IMR-90 (cell line): ENCODE measurements at regions not wholly inside any gene's neighbourhood (a gene's known extent, or its start where the extent isn't known, plus 50 kb on each side); places are given as distances from the start of the nearest gene placed in this dataset.
"Not testable (repeated sequence)": the region's sequence is repeated elsewhere in the genome, so short reads cannot be mapped to it uniquely, and the experiment has no call there.

Source experiments
- ATAC-seq: fragments of 200-7000 bp; cut with Tn5 transposase; 2 replicates; pipeline ENCODE4 v1.9.1; 2020; ENCODE audit warnings: low read depth, mild to moderate bottlenecking, moderate library complexity
- BruUV-seq: library from RNA; stranded (reverse); fragments of 400-500 nt; replicated peaks from 2 replicates; lab custom pipeline; 2021; lab: Mats Ljungman, UMichigan
- CTCF ChIA-PET: fragments of 300-600 bp; formaldehyde crosslinking; extraction: SDS; loops from one replicate; lab custom pipeline; 2021; ENCODE audit warnings: antibody characterized with exemption; lab: Yijun Ruan, JAX
- POLR2A ChIA-PET: fragments of 300-600 bp; sonication (Branson Sonifier 250); formaldehyde crosslinking; loops from one replicate; lab custom pipeline; 2022; ENCODE audit warnings: antibody characterized with exemption; ENCODE audit not compliant: unreplicated experiment; lab: Charles Lee
- DNase-seq: peaks from one replicate; pipeline ENCODE4 v3.0.0; 2013
- H2AFZ ChIP-seq: replicated peaks from 2 replicates; pipeline ENCODE3; 2013; ENCODE audit warnings: low read length, mild to moderate bottlenecking; ENCODE audit not compliant: poor library complexity
- H2AK5ac ChIP-seq: 2 replicates; pipeline ENCODE4 v1.6.1; 2013; ENCODE audit warnings: low read depth, low read length, inconsistent platforms
- H2AK9ac ChIP-seq: replicated peaks from 2 replicates; pipeline ENCODE3; 2013; ENCODE audit warnings: mild to moderate bottlenecking, low read depth, low read length, moderate library complexity; ENCODE audit not compliant: poor library complexity
- H2BK120ac ChIP-seq: 2 replicates; pipeline ENCODE4 v1.6.1; 2013; ENCODE audit warnings: low read depth, low read length, inconsistent platforms
- H2BK15ac ChIP-seq: 3 replicates; pipeline ENCODE4 v1.6.1; 2013; ENCODE audit warnings: low read depth, low read length, inconsistent platforms
- H2BK20ac ChIP-seq: 2 replicates; pipeline ENCODE4 v1.6.1; 2013; ENCODE audit warnings: low read depth, mild to moderate bottlenecking, inconsistent platforms, low read length, moderate library complexity
- H2BK5ac ChIP-seq: 2 replicates; pipeline ENCODE4 v1.6.1; 2013; ENCODE audit warnings: mild to moderate bottlenecking, low read depth, low read length, inconsistent platforms; ENCODE audit not compliant: poor library complexity, severe bottlenecking
- H3K14ac ChIP-seq: replicated peaks from 2 replicates; pipeline ENCODE4 v1.6.1; 2013; ENCODE audit warnings: low read depth, low read length, inconsistent platforms
- H3K18ac ChIP-seq: 2 replicates; pipeline ENCODE4 v1.6.1; 2013; ENCODE audit warnings: low read depth, low read length, control low read depth
- H3K23ac ChIP-seq: 2 replicates; pipeline ENCODE4 v1.6.1; 2013; ENCODE audit warnings: low read depth, low read length, inconsistent platforms
- H3K27ac ChIP-seq: 2 replicates; pipeline ENCODE4 v1.5.1; 2013; ENCODE audit warnings: mild to moderate bottlenecking, control low read depth, low read length; ENCODE audit not compliant: insufficient read depth
- H3K27me3 ChIP-seq: 2 replicates; pipeline ENCODE4 v1.6.1; 2013; ENCODE audit warnings: low read length; ENCODE audit not compliant: control insufficient read depth, insufficient read depth
- H3K36me3 ChIP-seq: 2 replicates; pipeline ENCODE4 v1.6.1; 2013; ENCODE audit warnings: low read length, mixed read lengths; ENCODE audit not compliant: control insufficient read depth, insufficient read depth
- H3K4ac ChIP-seq: 2 replicates; pipeline ENCODE4 v1.6.1; 2013; ENCODE audit warnings: low read depth, low read length, inconsistent platforms
- H3K4me1 ChIP-seq: 2 replicates; pipeline ENCODE4 v1.6.1; 2013; ENCODE audit warnings: low read length, mixed read lengths; ENCODE audit not compliant: control insufficient read depth, insufficient read depth
- H3K4me2 ChIP-seq: 2 replicates; pipeline ENCODE4 v1.6.1; 2013; ENCODE audit warnings: low read depth, mild to moderate bottlenecking, control low read depth, low read length, moderate library complexity
- H3K4me3 ChIP-seq: 2 replicates; pipeline ENCODE4 v1.5.1; 2013; ENCODE audit warnings: low read depth, mild to moderate bottlenecking, control low read depth, low read length, moderate library complexity; ENCODE audit not compliant: insufficient read depth
- H3K56ac ChIP-seq: 2 replicates; pipeline ENCODE4 v1.6.1; 2013; ENCODE audit warnings: low read length, inconsistent platforms; ENCODE audit not compliant: insufficient read depth; ENCODE audit errors: extremely low read depth
- H3K79me1 ChIP-seq, 2 experiments: 2 replicates each; pipeline ENCODE4 v1.6.1; 2013; ENCODE audit warnings: low read length in 2 of 2, inconsistent platforms in 1 of 2, low read depth in 1 of 2
- H3K9ac ChIP-seq: 2 replicates; pipeline ENCODE4 v1.6.1; 2013; ENCODE audit warnings: low read depth, low read length, control low read depth
- H3K9me1 ChIP-seq: 2 replicates; pipeline ENCODE4 v1.6.1; 2013; ENCODE audit warnings: low read length, inconsistent platforms; ENCODE audit not compliant: insufficient read depth
- H3K9me3 ChIP-seq: 2 replicates; pipeline ENCODE4 v1.6.1; 2013; ENCODE audit warnings: low read length; ENCODE audit not compliant: control insufficient read depth, insufficient read depth
- H4K20me1 ChIP-seq: 2 replicates; pipeline ENCODE4 v1.6.1; 2013; ENCODE audit warnings: low read length, inconsistent platforms; ENCODE audit not compliant: insufficient read depth
- H4K5ac ChIP-seq: 2 replicates; pipeline ENCODE4 v1.6.1; 2013; ENCODE audit warnings: mild to moderate bottlenecking, low read depth, low read length, control low read depth
- H4K8ac ChIP-seq, 2 experiments: 2 replicates each; pipeline ENCODE4 v1.6.1; 2013; ENCODE audit warnings: low read depth in 2 of 2, low read length in 2 of 2, control low read depth in 1 of 2, inconsistent platforms in 1 of 2
- H4K91ac ChIP-seq: 2 replicates; pipeline ENCODE4 v1.6.1; 2013; ENCODE audit warnings: low read depth, low read length, inconsistent platforms; ENCODE audit not compliant: insufficient read depth
- WGBS, 2 experiments: methylation state at CpG; one replicate each; pipeline versions ENCODE4 v1.1.5 to v1.1.7; 2013; ENCODE audit warnings: missing lambda C conversion rate in 2 of 2; ENCODE audit not compliant: insufficient read length in 1 of 2; ENCODE audit errors: extremely low coverage in 2 of 2; 5-methylcytosine and 5-hydroxymethylcytosine counted together
- dilution Hi-C: fragments of 300-500 bp; cut with HindIII; formaldehyde crosslinking; loops from one replicate; pipeline ENCODE4 v1.14.3; 2018; ENCODE audit warnings: low sequenced_read_pairs; ENCODE audit not compliant: unreplicated experiment
- in situ Hi-C: fragments of 300-500 bp; cut with MboI; formaldehyde crosslinking; loops from 3 replicates; pipeline ENCODE4 v1.14.3; 2019; ENCODE audit warnings: low sequenced_read_pairs, inconsistent platforms, mixed read lengths
- intact Hi-C: fragments of 100-400 bp; cut with micrococcal nuclease; formaldehyde crosslinking; loops from 2 replicates; pipeline ENCODE4 v1.10.0; 2022

DNA sequence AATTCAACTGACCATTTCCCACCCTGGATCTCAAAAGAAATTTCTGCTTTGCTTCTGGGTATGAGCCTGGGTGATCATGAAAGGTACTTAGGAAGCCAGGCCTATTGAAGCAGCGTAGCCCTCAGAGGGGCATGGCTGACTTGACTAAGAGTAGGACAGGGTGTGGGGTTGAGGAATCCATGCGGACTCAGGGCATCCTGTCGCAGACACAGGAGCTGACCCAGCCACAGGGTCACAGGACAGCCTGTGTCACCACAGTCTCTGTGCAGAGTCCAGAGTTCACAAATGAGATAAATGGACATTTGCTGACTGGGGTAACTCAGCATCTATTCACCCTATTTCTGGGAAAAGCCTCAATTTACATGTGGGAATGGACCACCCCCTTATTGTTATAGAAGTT, 262.3 kb downstream of the CEP170 start:
- H3K4me1 ChIP-seq, H3K14ac ChIP-seq, H2BK20ac ChIP-seq, H3K36me3 ChIP-seq, H2AK5ac ChIP-seq, H3K4me3 ChIP-seq, POLR2A ChIA-PET, H3K79me1 ChIP-seq, H3K4me2 ChIP-seq, H3K27me3 ChIP-seq, H3K4ac ChIP-seq, H3K56ac ChIP-seq, H2BK15ac ChIP-seq, H3K27ac ChIP-seq, H2BK5ac ChIP-seq, H2AFZ ChIP-seq, H2BK120ac ChIP-seq, H3K23ac ChIP-seq, H4K20me1 ChIP-seq, H4K91ac ChIP-seq, H2AK9ac ChIP-seq, H4K5ac ChIP-seq, in situ Hi-C loops, CTCF ChIA-PET, H3K18ac ChIP-seq, H4K8ac ChIP-seq, H3K9ac ChIP-seq, dilution Hi-C loops, DNase-seq, H3K9me3 ChIP-seq, BruUV-seq, ATAC-seq, H3K9me1 ChIP-seq, intact Hi-C loops: not testable (repeated sequence)
- WGBS, 2 experiments: no CpG with 5 or more reads among the region's 3 CpGs

DNA sequence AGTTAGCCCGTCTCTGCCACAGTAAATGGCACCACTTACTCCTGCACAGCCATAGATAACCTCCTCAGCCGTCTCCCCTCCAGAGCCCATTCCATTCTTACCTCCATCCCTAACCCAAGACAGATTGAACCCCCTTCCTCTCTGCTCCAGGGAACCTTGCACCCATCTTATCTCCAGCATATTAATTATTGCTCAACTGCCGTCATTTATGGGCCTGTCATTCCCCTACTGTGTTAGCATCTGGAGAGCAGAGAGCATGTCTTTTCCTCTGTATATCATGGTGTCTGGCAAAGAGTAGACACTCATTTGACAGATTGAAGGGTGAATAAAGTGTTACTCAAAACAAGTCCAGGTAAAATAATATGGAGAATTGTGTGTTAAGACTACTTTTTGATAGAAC, 270.0 kb downstream of the CEP170 start:
- H2BK120ac ChIP-seq, H3K14ac ChIP-seq, POLR2A ChIA-PET, H3K4me1 ChIP-seq, H3K9me1 ChIP-seq, H4K91ac ChIP-seq, ATAC-seq, H2BK20ac ChIP-seq, H3K9ac ChIP-seq, H2BK5ac ChIP-seq, dilution Hi-C loops, H4K5ac ChIP-seq, H3K79me1 ChIP-seq, DNase-seq, H3K56ac ChIP-seq, BruUV-seq, H2AFZ ChIP-seq, H2AK9ac ChIP-seq, in situ Hi-C loops, H2BK15ac ChIP-seq, H4K20me1 ChIP-seq, H3K9me3 ChIP-seq, H3K27ac ChIP-seq, H3K23ac ChIP-seq, H2AK5ac ChIP-seq, H3K4me2 ChIP-seq, H3K36me3 ChIP-seq, H3K4me3 ChIP-seq, intact Hi-C loops, H3K18ac ChIP-seq, CTCF ChIA-PET, H4K8ac ChIP-seq, H3K4ac ChIP-seq, H3K27me3 ChIP-seq: not testable (repeated sequence)
- no CpG with 5 or more reads among the region's 3 CpGs for WGBS, 2 experiments
